Large intestine (tissue), 3 donors: ENCODE measurements at regions not wholly inside any gene's neighbourhood (a gene's known extent, or its start where the extent isn't known, plus 50 kb on each side); places are given as distances from the start of the nearest gene placed in this dataset.
A peak's percentile ranks its signal among the peaks of the same experiment; 100 is the strongest.

ENCODE experiments used
- DNase-seq, 2 donors: peaks; one replicate each; pipeline versions ENCODE4 v3.0.0 to v3.0.0-alpha.2; 2013
- H3K27ac ChIP-seq: one replicate; pipeline ENCODE4 v1.5.1; 2013; ENCODE audit warnings: low read length
- H3K27me3 ChIP-seq: 2 replicates; pipeline ENCODE4 v1.6.1; 2013; ENCODE audit warnings: low read length; ENCODE audit not compliant: control insufficient read depth, insufficient read depth
- H3K36me3 ChIP-seq: 2 replicates; pipeline ENCODE4 v1.6.1; 2013; ENCODE audit warnings: low read length; ENCODE audit not compliant: control insufficient read depth, insufficient read depth
- H3K4me1 ChIP-seq: one replicate; pipeline ENCODE4 v1.6.1; 2013; ENCODE audit warnings: low read length; ENCODE audit not compliant: control insufficient read depth, insufficient read depth
- H3K4me3 ChIP-seq: one replicate; pipeline ENCODE4 v1.5.1; 2013; ENCODE audit warnings: low read length
- H3K9me3 ChIP-seq: one replicate; pipeline ENCODE4 v1.6.1; 2013; ENCODE audit warnings: mild to moderate bottlenecking, low read depth, low read length, moderate library complexity; ENCODE audit not compliant: control insufficient read depth
- WGBS: methylation state at CpG from one replicate; pipeline ENCODE4 v1.1.5; 2013; ENCODE audit warnings: low lambda C conversion rate; ENCODE audit not compliant: insufficient coverage; 5-methylcytosine and 5-hydroxymethylcytosine counted together

GRCh38 chr11:42762348-42762747 is 549.4 kb upstream of the API5 start:
- Histone ChIP-seq H3K36me3 (no peaks in the 10 kb centered on the region), H3K9me3 (no peaks in the 10 kb centered on the region), H3K27ac (no peak overlapping the region), H3K4me1 (no peaks in the 10 kb centered on the region), H3K4me3 (no peak overlapping the region), H3K27me3 (no peaks in the 10 kb centered on the region)
- WGBS: no CpG with 5 or more reads among the region's 1 CpG
- DNase-seq: no peak

GRCh38 chr11:42764936-42765335 is 546.9 kb upstream of the API5 start:
- 100% methylated on average over 2 of the region's 2 CpGs for WGBS
- no peaks in the 10 kb centered on the region for H3K27me3 ChIP-seq
- H3K4me1 ChIP-seq: no peaks in the 10 kb centered on the region
- H3K9me3 ChIP-seq: no peaks in the 10 kb centered on the region
- H3K4me3 ChIP-seq: no peak overlapping the region
- no peak for DNase-seq
- no peaks in the 10 kb centered on the region for H3K36me3 ChIP-seq
- no peak overlapping the region for H3K27ac ChIP-seq

- H3K4me1 ChIP-seq: no peaks in the 10 kb centered on the region
- DNase-seq: no peak
- 63% methylated on average over 2 of the region's 2 CpGs for WGBS
- no peaks in the 10 kb centered on the region for H3K27me3 ChIP-seq
- H3K27ac ChIP-seq: no peak overlapping the region
- no peaks in the 10 kb centered on the region for H3K9me3 ChIP-seq
- no peaks in the 10 kb centered on the region for H3K36me3 ChIP-seq
- no peak overlapping the region for H3K4me3 ChIP-seq
These were observed 543.2 kb upstream of the API5 start for GRCh38 chr11:42768576-42768975.

- no peaks in the 10 kb centered on the region for H3K4me1 ChIP-seq
- H3K27me3 ChIP-seq: no peaks in the 10 kb centered on the region
- no CpG with 5 or more reads among the region's 1 CpG for WGBS
- no peaks in the 10 kb centered on the region for H3K36me3 ChIP-seq
- DNase-seq: peak in 1 of 2 donors; percentile 9
- H3K4me3 ChIP-seq: no peak overlapping the region
- no peaks in the 10 kb centered on the region for H3K9me3 ChIP-seq
- H3K27ac ChIP-seq: no peak overlapping the region
These were observed 541.2 kb upstream of the API5 start for GRCh38 chr11:42770444-42771065.

- Histone ChIP-seq H3K27me3 (no peaks in the 10 kb centered on the region), H3K27ac (no peak overlapping the region), H3K4me3 (no peak overlapping the region), H3K36me3 (no peaks in the 10 kb centered on the region), H3K4me1 (no peaks in the 10 kb centered on the region), H3K9me3 (no peaks in the 10 kb centered on the region)
- 40% methylated on average over 1 of the region's 5 CpGs for WGBS
- no peak for DNase-seq
These were observed 538.9 kb upstream of the API5 start for GRCh38 chr11:42772886-42773285.

GRCh38 chr11:42773729-42774128 is 538.1 kb upstream of the API5 start:
- Histone ChIP-seq H3K4me1 (no peaks in the 10 kb centered on the region), H3K4me3 (no peak overlapping the region), H3K36me3 (no peaks in the 10 kb centered on the region), H3K9me3 (no peaks in the 10 kb centered on the region), H3K27me3 (no peaks in the 10 kb centered on the region), H3K27ac (no peak overlapping the region)
- 50% methylated on average over 1 of the region's 5 CpGs for WGBS
- no peak for DNase-seq

GRCh38 chr11:42774567-42774966 is 537.2 kb upstream of the API5 start:
- no peaks in the 10 kb centered on the region for H3K9me3 ChIP-seq
- no peaks in the 10 kb centered on the region for H3K4me1 ChIP-seq
- H3K36me3 ChIP-seq: no peaks in the 10 kb centered on the region
- H3K4me3 ChIP-seq: no peak overlapping the region
- no peak overlapping the region for H3K27ac ChIP-seq
- no peak for DNase-seq
- 75% methylated on average over 1 of the region's 1 CpG for WGBS
- H3K27me3 ChIP-seq: no peaks in the 10 kb centered on the region

GRCh38 chr11:42777776-42778175 is 534.0 kb upstream of the API5 start:
- H3K36me3 ChIP-seq: no peaks in the 10 kb centered on the region
- no peak overlapping the region for H3K4me3 ChIP-seq
- no peaks in the 10 kb centered on the region for H3K27me3 ChIP-seq
- no peak overlapping the region for H3K27ac ChIP-seq
- peak in 1 of 2 donors; percentile 10 for DNase-seq
- H3K4me1 ChIP-seq: no peaks in the 10 kb centered on the region
- no peaks in the 10 kb centered on the region for H3K9me3 ChIP-seq
- WGBS: 66% methylated on average over 3 of the region's 4 CpGs

- H3K27me3 ChIP-seq: no peaks in the 10 kb centered on the region
- no CpG with 5 or more reads among the region's 1 CpG for WGBS
- no peaks in the 10 kb centered on the region for H3K36me3 ChIP-seq
- H3K4me1 ChIP-seq: no peaks in the 10 kb centered on the region
- H3K9me3 ChIP-seq: no peaks in the 10 kb centered on the region
- DNase-seq: no peak
- H3K27ac ChIP-seq: no peak overlapping the region
- H3K4me3 ChIP-seq: no peak overlapping the region
These were observed 533.6 kb upstream of the API5 start for GRCh38 chr11:42778193-42778592.

GRCh38 chr11:42779555-42779954 is 532.2 kb upstream of the API5 start:
- Histone ChIP-seq H3K27me3 (no peaks in the 10 kb centered on the region), H3K4me3 (no peak overlapping the region), H3K4me1 (no peaks in the 10 kb centered on the region), H3K27ac (no peak overlapping the region), H3K9me3 (no peaks in the 10 kb centered on the region), H3K36me3 (no peaks in the 10 kb centered on the region)
- no peak for DNase-seq
- WGBS: no CpG with 5 or more reads among the region's 3 CpGs

GRCh38 chr11:42786981-42787380 is 524.8 kb upstream of the API5 start:
- no peak for DNase-seq
- 75% methylated on average over 1 of the region's 1 CpG for WGBS
- no peaks in the 10 kb centered on the region for H3K36me3 ChIP-seq
- H3K9me3 ChIP-seq: no peaks in the 10 kb centered on the region
- no peak overlapping the region for H3K27ac ChIP-seq
- no peaks in the 10 kb centered on the region for H3K4me1 ChIP-seq
- H3K4me3 ChIP-seq: no peak overlapping the region
- no peaks in the 10 kb centered on the region for H3K27me3 ChIP-seq
